ENCODE measurements at regions not wholly inside any gene's neighbourhood (a gene's known extent, or its start where the extent isn't known, plus 50 kb on each side); places are given as distances from the start of the nearest gene placed in this dataset.

DNA sequence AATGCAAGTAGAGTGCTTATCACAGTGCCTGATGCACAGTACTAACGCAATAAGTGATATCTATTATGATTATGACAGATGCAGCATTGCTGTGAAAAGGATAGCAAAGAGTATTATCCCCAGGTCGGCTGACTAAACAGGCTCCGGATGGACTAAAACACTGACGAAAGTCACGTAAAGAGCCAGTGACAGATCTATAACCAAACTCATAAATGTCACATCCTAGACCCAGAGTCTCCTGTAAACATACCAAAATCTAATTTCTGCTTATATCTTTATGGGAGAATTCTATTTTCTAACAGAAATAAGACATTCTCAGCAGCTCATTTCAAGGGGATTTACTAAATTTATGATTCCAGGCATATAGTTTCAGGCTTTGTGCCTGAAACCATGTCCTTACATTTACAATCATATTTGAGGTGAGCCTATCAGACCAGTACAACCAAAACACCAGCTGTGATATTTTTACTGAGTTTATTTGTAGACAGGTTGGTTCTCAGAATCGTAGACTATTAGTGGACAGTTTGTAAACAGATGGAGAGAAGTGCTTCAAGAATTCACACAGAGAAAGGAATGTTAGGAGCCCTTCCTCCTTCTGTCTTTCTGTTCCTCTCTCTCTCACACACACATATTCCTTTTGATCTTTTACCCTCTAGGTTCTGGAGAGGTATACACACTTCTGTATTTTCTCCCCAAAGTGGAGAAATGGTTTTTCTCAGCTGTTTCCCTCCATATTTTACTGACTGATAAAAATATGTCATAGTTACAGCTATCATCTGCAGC, 52.4 kb upstream of the WDR26 start:
- DNase-seq (ENCODE audit: low read depth in 3 of 3), result no peak

GRCh38 chr1:224488806-224489499, 54.4 kb upstream of the WDR26 start:
- DNase-seq (ENCODE audit: low read depth in 3 of 3), result no peak

GRCh38 chr1:224489534-224490365, 55.2 kb upstream of the WDR26 start:
- DNase-seq (ENCODE audit: low read depth in 3 of 3), result no peak

- DNase-seq (ENCODE audit: low read depth in 3 of 3), result no peak
Measured at GRCh38 chr1:224490549-224491537, 56.2 kb upstream of the WDR26 start.

- DNase-seq (ENCODE audit: low read depth in 3 of 3), result no peak
Measured at GRCh38 chr1:224492015-224492414, 57.4 kb upstream of the WDR26 start.

- no peak for DNase-seq (ENCODE audit: low read depth in 3 of 3)
Measured at GRCh38 chr1:224492632-224493031, 58.0 kb upstream of the WDR26 start.

- no peak for DNase-seq (ENCODE audit: low read depth in 3 of 3)
Measured at GRCh38 chr1:224493269-224493668, 58.7 kb upstream of the WDR26 start.

DNA sequence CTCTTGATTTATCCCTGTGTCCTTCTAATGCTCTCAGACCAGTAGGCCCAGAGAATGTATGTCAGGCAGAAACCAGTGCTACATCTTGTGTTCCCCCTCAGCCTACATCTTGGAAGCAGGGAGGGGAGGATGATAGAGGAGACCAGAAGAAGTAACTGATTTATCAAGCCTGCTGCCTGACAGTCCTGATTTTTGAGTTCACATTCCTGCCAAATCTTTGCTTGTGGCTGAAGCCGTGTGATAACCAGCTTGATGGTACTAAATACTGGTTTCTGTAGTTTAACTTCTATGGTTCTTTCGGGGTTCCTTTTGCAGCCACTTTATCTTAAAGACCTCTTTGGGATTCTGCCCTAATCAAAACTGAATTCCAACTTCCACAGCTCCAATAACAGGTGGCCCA, 59.7 kb upstream of the WDR26 start:
- no peak for DNase-seq (ENCODE audit: low read depth in 3 of 3)

- DNase-seq (ENCODE audit: low read depth in 3 of 3), result no peak
Measured at GRCh38 chr1:224495866-224496265, 61.3 kb upstream of the WDR26 start.

- DNase-seq (ENCODE audit: low read depth in 3 of 3), result no peak
Measured at GRCh38 chr1:224496826-224497225, 62.2 kb upstream of the WDR26 start.

DNA sequence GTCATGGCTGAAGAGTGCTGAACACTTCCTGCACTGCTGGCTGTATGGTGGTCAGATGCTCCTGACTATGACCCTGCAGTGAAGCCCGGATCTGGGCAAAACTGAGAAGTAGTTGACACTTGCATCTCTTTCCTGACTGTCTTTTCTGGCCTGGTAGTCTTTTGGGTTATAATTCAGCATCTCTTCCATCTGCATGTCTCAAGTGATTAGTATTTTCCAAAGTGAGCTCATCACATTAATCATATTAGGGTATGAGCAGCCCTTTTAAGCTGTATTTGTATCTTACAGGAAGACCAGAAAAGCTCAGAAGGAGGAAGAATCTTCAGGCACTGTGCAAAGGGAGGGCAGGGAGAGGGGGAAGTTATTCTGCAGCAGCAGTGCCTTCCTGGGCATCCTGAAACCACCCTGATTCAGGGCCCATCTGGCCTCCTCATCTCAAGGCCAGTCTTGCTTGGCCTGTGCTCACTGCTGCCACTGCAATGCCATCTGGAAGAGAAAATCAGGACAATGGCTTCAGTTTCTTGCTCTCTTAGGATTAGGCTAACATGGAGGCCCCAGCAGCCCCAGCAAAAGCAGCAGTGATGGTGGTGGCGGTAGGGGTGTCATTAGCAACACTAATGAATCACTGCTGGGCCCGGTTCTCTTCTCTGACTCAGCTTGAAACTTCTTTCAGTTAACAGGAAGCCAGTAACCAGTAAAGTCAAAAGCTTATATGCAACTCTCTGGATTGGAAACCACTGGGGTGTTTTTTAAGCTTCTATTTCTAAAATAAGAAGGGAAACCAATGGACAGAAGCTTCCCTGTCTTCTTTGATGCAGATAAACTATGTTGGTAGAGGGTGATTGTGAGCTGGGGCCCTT, 63.3 kb upstream of the WDR26 start:
- DNase-seq (ENCODE audit: low read depth in 3 of 3), result peak; percentile 55 to 74 (median 63)

- no peak for DNase-seq (ENCODE audit: low read depth in 3 of 3)
Measured at GRCh38 chr1:224498574-224499170, 64.1 kb upstream of the WDR26 start.

DNA sequence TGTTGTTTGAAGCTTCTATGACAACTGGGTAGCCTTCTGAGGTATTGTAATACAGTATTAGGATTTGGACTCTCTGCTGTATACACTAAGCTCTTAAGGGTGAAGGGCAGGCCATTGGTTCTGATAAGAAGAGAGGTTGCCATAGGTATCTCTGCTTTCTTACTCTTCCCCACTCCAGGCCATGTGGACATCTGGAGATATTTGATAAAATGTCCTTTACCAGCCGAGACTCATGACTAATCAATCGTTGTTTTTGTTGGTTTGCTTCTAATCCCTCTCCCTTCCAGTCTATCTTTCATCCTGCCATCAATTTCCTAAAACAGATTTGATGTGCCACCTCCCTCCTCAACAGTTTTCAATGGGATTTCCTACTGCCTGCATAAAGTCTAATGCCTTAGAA, 64.6 kb upstream of the WDR26 start:
- no peak for DNase-seq (ENCODE audit: low read depth in 3 of 3)

- no peak for DNase-seq (ENCODE audit: low read depth in 3 of 3)
Measured at GRCh38 chr1:224500796-224501195, 66.2 kb upstream of the WDR26 start.

DNA sequence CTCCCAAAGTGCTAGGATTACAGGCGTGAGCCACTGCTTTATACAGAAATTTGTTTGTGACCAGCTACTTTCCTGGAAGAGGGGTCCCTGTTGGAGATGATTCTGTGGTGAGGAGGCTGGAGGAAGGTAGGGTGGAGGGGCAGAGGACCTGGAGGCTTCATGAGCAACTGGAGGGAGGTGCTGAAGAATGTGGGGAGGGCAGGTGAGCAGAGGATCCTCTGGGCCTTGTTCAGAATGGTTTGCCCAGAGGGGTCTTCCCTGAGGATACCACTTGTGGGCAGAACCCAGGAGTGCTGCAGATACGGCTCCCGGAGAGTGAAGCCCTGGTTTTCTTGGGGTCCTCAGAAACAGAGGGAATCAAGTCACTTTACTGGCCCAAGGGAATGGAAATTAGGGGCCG, 67.2 kb upstream of the WDR26 start:
- no peak for DNase-seq (ENCODE audit: low read depth in 3 of 3)

DNA sequence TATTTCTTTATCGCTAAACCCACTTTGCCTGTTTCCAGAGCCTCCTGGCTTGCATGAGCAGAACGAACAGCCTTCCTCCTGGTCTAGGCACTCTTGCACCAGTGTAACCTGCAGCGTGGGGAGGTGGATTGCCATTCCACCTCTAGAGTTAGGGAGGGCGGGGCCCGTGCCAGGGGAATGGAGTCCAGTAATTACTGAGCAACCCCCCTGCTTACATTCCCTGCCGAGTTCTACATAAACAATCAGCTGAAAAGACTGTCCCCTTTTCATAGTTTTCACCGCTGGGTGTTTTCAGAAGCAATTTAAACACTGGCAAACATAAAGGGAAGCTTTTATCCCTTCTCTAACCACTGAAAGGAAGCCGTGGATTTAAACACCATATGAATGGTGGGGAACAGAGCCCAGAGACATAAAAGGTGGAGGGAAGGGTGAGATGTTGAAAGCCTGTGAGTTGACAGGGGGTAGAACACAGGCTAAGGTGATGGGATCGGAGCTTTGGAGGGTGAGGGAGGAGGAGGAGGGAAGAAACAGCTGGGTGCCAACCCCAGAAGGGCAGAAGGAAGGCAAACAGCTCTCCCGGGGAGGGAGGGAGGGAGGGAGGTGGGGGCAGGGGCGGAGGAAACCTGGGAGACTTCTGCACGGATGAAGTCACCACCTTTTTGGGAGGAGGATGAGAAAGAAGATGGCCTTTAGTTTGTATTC, 68.0 kb upstream of the WDR26 start:
- no peak for DNase-seq (ENCODE audit: low read depth in 3 of 3)

- DNase-seq (ENCODE audit: low read depth in 3 of 3), result no peak
Measured at GRCh38 chr1:224503161-224504118, 68.8 kb upstream of the WDR26 start.

All from stimulated activated CD4-positive, alpha-beta T cell treated with anti-CD3 and anti-CD28 coated beads, TNF-alpha, amount 100 ng/mL, for 48 hours (primary cell).